HG03097 (cell line): ENCODE measurements at regions not wholly inside any gene's neighbourhood (a gene's known extent, or its start where the extent isn't known, plus 50 kb on each side); places are given as distances from the start of the nearest gene placed in this dataset.

ENCODE experiments used
- ATAC-seq: cut with Tn5 transposase; IDR thresholded peaks from one replicate; pipeline ENCODE4 v1.9.1; 2021; ENCODE audit not compliant: unreplicated experiment, low FRiP score

GRCh38 chr4:83870328-83870950 is 334.5 kb downstream of the GPAT3 start:
- no peak for ATAC-seq

GRCh38 chr4:83866834-83867621 is 331.1 kb downstream of the GPAT3 start:
- ATAC-seq = no peak

- ATAC-seq = no peak
These were observed 329.7 kb downstream of the GPAT3 start for GRCh38 chr4:83865417-83866150.

- ATAC-seq = no peak
These were observed 328.3 kb downstream of the GPAT3 start for GRCh38 chr4:83864097-83864817.

GRCh38 chr4:83862471-83862870 is 326.6 kb downstream of the GPAT3 start:
- no peak for ATAC-seq

GRCh38 chr4:83860200-83860599 is 324.3 kb downstream of the GPAT3 start:
- no peak for ATAC-seq

GRCh38 chr4:83858131-83858530 is 322.2 kb downstream of the GPAT3 start:
- ATAC-seq = no peak

GRCh38 chr4:83855044-83855443 is 319.1 kb downstream of the GPAT3 start:
- no peak for ATAC-seq

- ATAC-seq = no peak
These were observed 316.2 kb downstream of the GPAT3 start for GRCh38 chr4:83852085-83852451.

GRCh38 chr4:83851261-83852084 is 315.6 kb downstream of the GPAT3 start:
- ATAC-seq = no peak

- ATAC-seq = no peak
These were observed 314.5 kb downstream of the GPAT3 start for GRCh38 chr4:83850435-83850834.

- ATAC-seq = no peak
These were observed 310.4 kb downstream of the GPAT3 start for GRCh38 chr4:83846193-83846830.

GRCh38 chr4:83839615-83840014 is 303.7 kb downstream of the GPAT3 start:
- ATAC-seq = no peak

GRCh38 chr4:83837614-83838308 is 301.9 kb downstream of the GPAT3 start:
- no peak for ATAC-seq

GRCh38 chr4:83833920-83834319 is 298.0 kb downstream of the GPAT3 start:
- no peak for ATAC-seq

- ATAC-seq = no peak
These were observed 296.4 kb downstream of the GPAT3 start for GRCh38 chr4:83832110-83832825.

GRCh38 chr4:83831588-83831987 is 295.7 kb downstream of the GPAT3 start:
- ATAC-seq = no peak

GRCh38 chr4:83830138-83830888 is 294.4 kb downstream of the GPAT3 start:
- ATAC-seq = no peak
